Activated naive CD4-positive, alpha-beta T cell treated with anti-CD3 and anti-CD28 coated beads, Interleukin-2, amount 10 ng/mL, durations not matched to agents 7 days and 5 days (primary cell): ENCODE measurements at regions not wholly inside any gene's neighbourhood (a gene's known extent, or its start where the extent isn't known, plus 50 kb on each side); places are given as distances from the start of the nearest gene placed in this dataset.
A peak's percentile ranks its signal among the peaks of the same experiment; 100 is the strongest.
"Not testable (repeated sequence)": the region's sequence is repeated elsewhere in the genome, so short reads cannot be mapped to it uniquely, and the experiment has no call there.

ENCODE experiments used
- CTCF ChIA-PET: fragments of 350-600 bp; sonication (Branson Sonifier 250); formaldehyde crosslinking; loops from one replicate; lab custom pipeline; 2021; ENCODE audit warnings: antibody characterized with exemption; lab: Charles Lee
- DNase-seq: peaks from one replicate; pipeline ENCODE4 v3.0.0-alpha.2; 2020
- H3K27ac Mint-ChIP-seq: one replicate; pipeline ENCODE4 v1.8.0; 2021; ENCODE audit warnings: mild to moderate bottlenecking, moderate library complexity, mixed read lengths
- H3K27me3 Mint-ChIP-seq: one replicate; pipeline ENCODE4 v1.8.0; 2021; ENCODE audit warnings: mild to moderate bottlenecking, mixed read lengths
- H3K36me3 Mint-ChIP-seq: one replicate; pipeline ENCODE4 v1.8.0; 2021; ENCODE audit warnings: mixed read lengths
- H3K4me1 Mint-ChIP-seq: one replicate; pipeline ENCODE4 v1.8.0; 2021; ENCODE audit warnings: mixed read lengths
- H3K4me3 Mint-ChIP-seq: one replicate; pipeline ENCODE4 v1.8.0; 2021; ENCODE audit warnings: mild to moderate bottlenecking, moderate library complexity, mixed read lengths
- H3K9me3 Mint-ChIP-seq: one replicate; pipeline ENCODE4 v1.8.0; 2021; ENCODE audit warnings: mixed read lengths

DNA sequence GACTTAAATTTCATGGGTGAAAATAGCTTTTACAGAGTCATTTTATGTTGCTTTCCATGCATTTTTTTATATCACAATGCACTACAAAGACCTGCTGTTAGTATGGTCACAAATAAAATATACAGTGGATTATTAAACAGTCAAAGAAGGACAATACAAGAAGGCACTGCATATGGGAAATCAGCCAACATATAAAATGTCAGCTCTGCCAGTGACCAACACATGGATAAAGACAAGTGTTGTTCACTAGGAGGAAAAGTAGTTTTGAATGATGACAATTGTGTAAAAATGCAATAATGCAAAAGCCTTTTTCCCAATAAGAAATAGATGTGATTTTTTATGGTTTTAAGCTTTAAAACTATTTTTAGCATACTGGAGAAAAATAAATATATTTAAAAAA, 425.3 kb upstream of the CBLB start:
- DNase-seq: no peak
- H3K36me3 Mint-ChIP-seq: peaks cover 6% of the 10 kb centered on the region
- no peak overlapping the region for H3K4me3 Mint-ChIP-seq
- peaks cover 8% of the 10 kb centered on the region for H3K9me3 Mint-ChIP-seq
- CTCF ChIA-PET: no interaction called here
- no peak overlapping the region for H3K27ac Mint-ChIP-seq
- no peaks in the 10 kb centered on the region for H3K27me3 Mint-ChIP-seq
- peaks cover 12% of the 10 kb centered on the region for H3K4me1 Mint-ChIP-seq

DNA sequence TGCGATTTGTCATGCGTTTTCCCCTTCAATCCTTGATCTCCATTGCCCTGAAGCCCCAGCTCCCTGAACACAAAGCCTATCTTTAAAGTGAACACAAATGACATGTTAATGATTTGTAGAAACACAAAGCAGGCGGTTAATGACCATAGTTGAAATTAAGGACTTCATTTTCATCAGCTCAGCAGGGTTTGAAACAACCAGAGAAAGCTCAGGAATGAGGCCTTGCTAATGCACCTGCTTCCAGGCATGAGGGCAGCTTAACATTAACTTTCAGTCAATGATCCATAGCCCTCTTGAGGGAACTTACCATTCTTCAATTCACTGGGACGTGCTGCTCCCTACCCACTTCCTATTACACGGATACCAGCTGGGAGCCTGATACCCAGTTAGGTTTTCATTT, 427.2 kb upstream of the CBLB start:
- Mint-ChIP-seq H3K36me3 (peaks cover 4% of the 10 kb centered on the region), H3K4me1 (peaks cover 11% of the 10 kb centered on the region), H3K9me3 (peaks cover 6% of the 10 kb centered on the region), H3K27me3 (no peaks in the 10 kb centered on the region), H3K4me3 (no peak overlapping the region), H3K27ac (no peak overlapping the region)
- no peak for DNase-seq
- CTCF ChIA-PET: interaction anchor here (0.9 to 1.5 kb wide), 2 partner anchors 24 to 314 kb away, joined by 3 read pairs; no protein-coding TSS in a partner anchor

DNA sequence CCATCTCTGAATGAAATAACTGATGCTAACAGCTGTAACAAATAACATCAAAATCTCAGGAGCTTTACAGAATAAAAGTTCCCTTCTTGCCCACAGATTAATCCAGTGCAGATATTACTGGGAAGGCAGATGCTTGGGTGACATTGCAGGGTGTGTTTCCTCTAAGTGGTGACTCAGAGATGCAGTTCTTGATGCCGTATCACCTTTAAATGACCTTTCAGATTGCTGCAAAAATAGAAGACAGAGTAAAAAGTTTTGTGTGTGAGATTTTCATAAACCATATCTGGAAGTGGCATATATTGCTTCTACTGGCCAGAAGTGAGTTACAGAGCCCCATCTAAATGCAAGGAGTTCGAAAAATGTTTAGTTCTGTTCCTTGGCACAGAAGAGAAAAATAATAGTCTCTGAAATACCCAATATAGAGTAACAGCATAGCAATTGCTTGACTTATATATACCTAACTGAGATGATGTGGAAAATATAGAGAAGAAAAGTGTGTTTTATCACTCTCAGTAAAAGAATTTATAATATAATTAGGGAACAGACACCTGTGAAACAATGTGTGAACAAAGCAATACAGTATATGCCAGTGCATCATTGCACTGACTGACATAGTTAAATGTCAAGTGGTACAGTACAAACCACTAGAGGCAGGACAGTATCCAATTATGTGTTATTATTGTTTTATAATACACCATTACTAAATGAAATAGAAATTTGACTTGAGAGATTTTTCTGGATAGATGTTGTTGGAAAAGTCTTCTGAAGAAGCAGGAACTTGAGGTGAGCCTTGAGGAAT, 430.7 kb upstream of the CBLB start:
- H3K4me1 Mint-ChIP-seq: peaks cover 35% of the 10 kb centered on the region
- CTCF ChIA-PET: no interaction called here
- peaks cover 6% of the 10 kb centered on the region for H3K9me3 Mint-ChIP-seq
- H3K4me3 Mint-ChIP-seq: no peak overlapping the region
- H3K27me3 Mint-ChIP-seq: no peaks in the 10 kb centered on the region
- no peak overlapping the region for H3K27ac Mint-ChIP-seq
- peak; percentile 18 for DNase-seq
- peaks cover 4% of the 10 kb centered on the region for H3K36me3 Mint-ChIP-seq

DNA sequence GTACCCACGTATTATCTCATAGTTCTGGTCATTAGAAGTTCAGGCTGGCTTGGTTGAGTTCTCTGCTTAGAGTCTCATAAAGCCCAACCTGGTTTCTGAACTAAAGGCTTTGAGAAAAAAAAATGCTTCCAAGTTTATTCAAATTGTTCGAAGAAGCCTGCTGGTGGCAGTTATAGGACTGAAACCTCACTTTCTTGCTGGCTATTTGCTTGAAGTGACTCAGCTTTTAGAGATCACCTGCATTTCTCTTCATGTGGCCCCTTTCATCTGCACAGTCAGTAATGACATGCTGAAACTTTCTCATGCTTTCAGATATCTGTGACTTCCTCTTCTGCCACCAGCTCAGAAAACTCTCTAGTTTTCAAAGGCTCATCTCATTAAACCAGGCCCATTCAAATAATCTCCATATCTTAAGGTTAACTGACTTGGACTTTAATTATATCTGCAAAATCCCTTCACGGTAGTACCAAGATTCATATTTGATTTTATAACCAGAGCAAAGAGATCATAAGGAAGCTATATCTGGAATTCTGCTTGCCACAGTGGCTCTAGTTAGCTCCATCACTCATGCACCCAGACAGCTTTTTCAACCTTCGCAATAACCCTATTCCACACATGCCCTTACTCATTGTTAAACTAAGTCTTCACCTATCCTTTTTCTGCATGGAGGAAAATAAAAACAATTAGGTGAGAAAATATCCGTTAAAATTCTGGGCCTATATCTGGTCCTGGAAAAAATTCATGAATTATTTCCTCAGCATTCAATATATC, 433.8 kb upstream of the CBLB start:
- H3K9me3 Mint-ChIP-seq: peaks cover 8% of the 10 kb centered on the region
- peaks cover 35% of the 10 kb centered on the region for H3K4me1 Mint-ChIP-seq
- H3K27me3 Mint-ChIP-seq: no peaks in the 10 kb centered on the region
- H3K36me3 Mint-ChIP-seq: peaks cover 4% of the 10 kb centered on the region
- CTCF ChIA-PET: no interaction called here
- DNase-seq: peak; percentile 41
- H3K27ac Mint-ChIP-seq: no peak overlapping the region
- no peak overlapping the region for H3K4me3 Mint-ChIP-seq

DNA sequence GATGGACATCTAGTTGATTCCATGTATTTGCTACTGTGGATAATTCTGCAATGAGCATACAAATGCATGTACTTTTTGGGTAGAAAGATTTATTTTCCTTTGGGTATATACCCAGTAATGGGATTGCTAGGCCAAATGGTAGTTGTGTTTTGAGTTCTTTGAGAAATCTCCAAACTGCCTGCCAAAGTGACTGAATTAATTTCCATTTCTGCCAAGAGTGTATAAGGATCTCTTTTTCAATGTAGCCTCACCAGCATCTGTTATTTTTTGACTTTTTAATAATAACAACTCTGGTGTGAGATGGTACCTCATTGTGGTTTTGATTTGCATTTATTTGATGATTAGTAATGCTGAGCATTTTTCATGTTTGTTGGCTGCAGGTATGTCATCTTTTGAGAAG, 435.0 kb upstream of the CBLB start:
- CTCF ChIA-PET: no interaction called here

DNA sequence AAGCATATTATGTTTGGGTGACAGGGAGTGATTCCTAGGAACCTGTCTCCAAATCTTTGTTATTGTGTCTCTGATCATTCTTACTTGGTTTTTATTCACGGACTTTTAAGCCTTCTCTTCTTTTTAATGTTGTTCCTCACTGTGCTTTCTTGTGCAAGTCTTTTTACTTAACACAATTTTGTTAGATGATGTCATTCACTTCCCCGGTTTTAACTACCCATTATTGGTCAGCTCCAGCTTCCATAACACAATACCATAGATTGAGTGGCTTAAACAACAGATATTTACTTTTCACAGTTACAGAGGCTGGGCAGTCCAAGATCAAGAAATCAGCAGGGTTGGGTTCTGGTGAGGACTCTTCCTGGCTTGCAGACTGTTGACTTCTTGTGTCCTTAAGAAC, 436.3 kb upstream of the CBLB start:
- Mint-ChIP-seq H3K4me3 (no peak overlapping the region), H3K27ac (no peak overlapping the region), H3K27me3 (no peaks in the 10 kb centered on the region), H3K36me3 (no peaks in the 10 kb centered on the region), H3K9me3 (peaks cover 3% of the 10 kb centered on the region), H3K4me1 (peaks cover 24% of the 10 kb centered on the region)
- DNase-seq: no peak
- CTCF ChIA-PET: no interaction called here

More for the DNA sequence above, 435.0 kb upstream of the CBLB start:
- no peak overlapping the region for H3K4me3 Mint-ChIP-seq
- no peak for DNase-seq
- H3K4me1 Mint-ChIP-seq: peaks cover 33% of the 10 kb centered on the region
- H3K27ac Mint-ChIP-seq: no peak overlapping the region
- H3K27me3 Mint-ChIP-seq: no peaks in the 10 kb centered on the region
- peaks cover 2% of the 10 kb centered on the region for H3K36me3 Mint-ChIP-seq
- peaks cover 3% of the 10 kb centered on the region for H3K9me3 Mint-ChIP-seq

DNA sequence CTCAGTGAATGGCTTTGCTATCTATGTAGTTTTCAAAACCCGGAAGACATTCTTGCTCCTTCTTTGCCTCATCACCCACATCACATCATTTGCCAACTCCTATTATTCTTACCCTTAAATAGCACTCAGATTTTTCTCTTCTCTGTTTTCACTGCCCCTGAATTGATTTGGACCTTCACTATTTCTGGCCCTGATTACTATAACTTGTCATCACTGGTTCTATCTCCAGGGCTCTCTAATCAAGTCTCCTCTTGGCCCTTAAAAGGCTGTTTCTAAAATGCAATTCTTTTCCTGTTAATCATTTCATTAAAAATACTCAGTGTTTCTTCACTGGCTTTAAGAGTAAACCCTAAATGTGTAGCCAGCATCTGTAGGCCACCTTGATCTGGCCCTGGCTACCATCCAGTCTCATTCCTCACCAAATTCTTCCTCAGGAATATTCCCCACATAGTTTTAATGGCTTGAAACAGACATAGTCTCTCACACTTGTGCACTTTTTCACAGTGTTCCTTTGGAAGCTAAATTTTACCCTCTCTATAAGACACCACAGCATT, 437.1 kb upstream of the CBLB start:
- no peaks in the 10 kb centered on the region for H3K27me3 Mint-ChIP-seq
- DNase-seq: no peak
- no peak overlapping the region for H3K4me3 Mint-ChIP-seq
- CTCF ChIA-PET: no interaction called here
- peaks cover 24% of the 10 kb centered on the region for H3K4me1 Mint-ChIP-seq
- no peaks in the 10 kb centered on the region for H3K36me3 Mint-ChIP-seq
- no peak overlapping the region for H3K27ac Mint-ChIP-seq
- peaks cover 3% of the 10 kb centered on the region for H3K9me3 Mint-ChIP-seq

DNA sequence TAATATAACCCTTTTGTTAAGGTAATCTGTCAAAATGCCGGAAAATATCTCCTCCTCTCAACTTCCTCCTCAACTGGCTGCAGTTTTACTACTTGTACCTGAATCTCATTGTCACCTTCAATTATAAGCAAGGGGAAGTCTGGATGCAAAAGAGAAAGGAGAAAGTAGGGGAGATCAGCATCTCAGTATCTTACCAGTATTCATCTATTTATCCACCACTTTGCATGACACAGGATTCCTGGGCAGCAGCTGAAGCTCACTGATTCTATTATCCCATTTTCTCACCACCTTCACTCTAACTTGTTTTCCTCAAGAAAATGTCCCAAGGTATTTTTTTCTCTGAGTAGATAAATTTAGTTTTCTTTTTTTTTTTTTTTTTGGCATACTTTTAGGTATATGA, 440.5 kb upstream of the CBLB start:
- H3K4me1 Mint-ChIP-seq: no peaks in the 10 kb centered on the region
- CTCF ChIA-PET: no interaction called here
- H3K36me3 Mint-ChIP-seq: no peaks in the 10 kb centered on the region
- DNase-seq: no peak
- H3K9me3 Mint-ChIP-seq: peaks cover 3% of the 10 kb centered on the region
- no peaks in the 10 kb centered on the region for H3K27me3 Mint-ChIP-seq
- no peak overlapping the region for H3K27ac Mint-ChIP-seq
- no peak overlapping the region for H3K4me3 Mint-ChIP-seq

DNA sequence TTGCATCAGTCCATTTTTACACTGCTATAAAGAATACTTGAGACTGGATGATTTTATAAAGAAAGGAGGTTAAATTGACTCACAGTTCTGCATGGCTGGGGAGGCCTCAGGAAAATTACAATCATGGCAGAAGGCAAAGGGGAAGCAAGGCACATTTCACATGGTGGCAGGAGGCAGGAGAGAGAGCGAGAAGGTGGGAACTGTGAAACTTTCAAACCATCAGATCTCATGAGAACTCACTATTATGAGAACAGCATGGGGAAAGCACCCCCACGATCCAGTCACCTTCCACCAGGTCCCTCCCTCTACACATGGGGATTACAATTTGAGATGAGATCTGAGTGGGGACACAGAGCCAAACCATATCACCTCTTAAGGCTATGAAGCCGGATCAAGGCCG, 441.0 kb upstream of the CBLB start:
- H3K27ac Mint-ChIP-seq, H3K9me3 Mint-ChIP-seq, CTCF ChIA-PET, H3K4me3 Mint-ChIP-seq, H3K27me3 Mint-ChIP-seq, DNase-seq, H3K4me1 Mint-ChIP-seq, H3K36me3 Mint-ChIP-seq: not testable (repeated sequence)

DNA sequence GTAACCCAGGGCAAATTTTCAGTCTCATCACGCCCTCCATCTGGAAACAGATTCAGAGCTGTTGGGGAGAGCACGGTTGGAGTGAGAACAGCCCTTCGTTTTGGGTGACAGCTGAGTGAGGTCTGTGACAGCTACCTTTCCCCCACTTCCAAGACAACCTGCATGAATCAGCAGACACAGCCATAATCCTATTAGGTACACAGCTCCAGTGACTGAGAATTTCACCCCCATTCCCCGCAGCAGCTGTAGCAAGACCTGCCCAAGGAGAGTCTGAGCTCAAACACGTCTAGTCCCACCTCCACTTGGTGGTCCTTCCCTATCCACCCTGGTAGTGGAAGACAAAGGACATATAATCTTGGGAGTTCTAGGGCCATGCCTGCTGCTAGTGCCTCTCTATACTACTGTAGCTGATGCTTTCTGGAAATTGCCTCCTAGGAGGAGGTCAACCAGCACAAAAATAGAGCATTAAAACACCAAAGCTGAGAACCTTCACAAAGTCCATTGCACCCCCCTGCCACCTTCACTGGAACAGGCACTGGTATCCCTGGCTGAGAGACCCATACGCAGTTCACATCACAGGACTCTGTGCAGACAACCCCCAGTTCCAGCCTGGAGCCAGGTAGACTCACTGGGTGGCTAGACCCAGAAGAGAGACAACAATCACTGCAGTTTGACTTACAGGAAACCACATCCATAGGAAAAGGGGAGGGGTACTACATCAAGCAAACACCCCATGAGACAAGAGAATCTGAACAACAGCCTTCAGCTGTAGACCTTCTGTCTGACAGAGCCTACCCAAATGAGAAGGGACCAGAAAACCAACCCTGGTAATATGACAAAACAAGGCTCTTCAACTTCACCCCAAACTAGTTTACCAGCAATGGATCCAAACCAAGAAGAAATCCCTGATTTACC, 448.6 kb upstream of the CBLB start:
- no peak for DNase-seq
- CTCF ChIA-PET: no interaction called here
- no peak overlapping the region for H3K4me3 Mint-ChIP-seq
- H3K27me3 Mint-ChIP-seq: peaks cover 6% of the 10 kb centered on the region
- peaks cover 21% of the 10 kb centered on the region for H3K4me1 Mint-ChIP-seq
- peaks cover 19% of the 10 kb centered on the region for H3K9me3 Mint-ChIP-seq
- H3K27ac Mint-ChIP-seq: peak overlapping the region; percentile 49
- peaks cover 15% of the 10 kb centered on the region for H3K36me3 Mint-ChIP-seq

DNA sequence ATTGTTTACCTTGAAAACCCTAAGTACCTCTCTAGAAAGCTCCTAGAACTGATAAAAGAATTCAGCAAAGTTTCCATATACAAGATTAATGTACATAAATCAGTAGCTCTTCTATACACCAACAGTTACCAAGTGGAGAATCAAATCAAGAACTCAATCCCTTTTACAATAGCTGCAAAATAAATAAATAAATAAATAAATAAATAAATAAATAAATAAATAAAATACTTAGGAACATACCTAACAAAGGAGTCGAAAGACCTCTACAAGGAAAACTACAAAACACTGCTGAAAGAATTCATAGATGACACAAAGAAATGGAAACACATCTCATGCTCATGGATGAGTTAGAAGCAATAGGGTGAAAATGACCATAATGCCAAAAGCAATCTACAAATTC, 452.6 kb upstream of the CBLB start:
- H3K4me1 Mint-ChIP-seq: peaks cover 24% of the 10 kb centered on the region
- H3K36me3 Mint-ChIP-seq: peaks cover 21% of the 10 kb centered on the region
- H3K27ac Mint-ChIP-seq, H3K27me3 Mint-ChIP-seq, CTCF ChIA-PET, H3K4me3 Mint-ChIP-seq, DNase-seq: not testable (repeated sequence)
- peaks cover 40% of the 10 kb centered on the region for H3K9me3 Mint-ChIP-seq

DNA sequence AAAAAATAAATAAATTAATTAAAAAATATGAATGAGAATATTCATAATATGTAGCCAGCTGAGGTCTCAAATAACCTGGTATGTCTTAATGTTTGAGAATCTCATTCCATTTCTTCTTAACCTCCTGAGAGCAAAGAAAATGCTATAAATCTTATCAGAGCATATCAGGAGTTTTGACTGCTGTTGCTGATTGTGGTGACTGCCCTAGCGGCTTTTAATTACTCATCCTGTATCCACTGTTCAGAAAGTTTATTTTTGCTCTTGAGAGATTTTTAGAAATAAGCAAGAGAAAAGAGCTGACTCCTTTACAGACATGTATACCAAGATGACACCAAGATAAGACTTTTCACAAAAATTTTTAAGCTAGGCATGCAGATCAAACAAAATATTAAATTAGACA, 454.8 kb upstream of the CBLB start:
- CTCF ChIA-PET: no interaction called here
- Mint-ChIP-seq H3K9me3 (peaks cover 39% of the 10 kb centered on the region), H3K36me3 (peaks cover 15% of the 10 kb centered on the region), H3K4me1 (peaks cover 23% of the 10 kb centered on the region), H3K27me3 (no peaks in the 10 kb centered on the region), H3K27ac (no peak overlapping the region), H3K4me3 (no peak overlapping the region)
- DNase-seq: no peak

DNA sequence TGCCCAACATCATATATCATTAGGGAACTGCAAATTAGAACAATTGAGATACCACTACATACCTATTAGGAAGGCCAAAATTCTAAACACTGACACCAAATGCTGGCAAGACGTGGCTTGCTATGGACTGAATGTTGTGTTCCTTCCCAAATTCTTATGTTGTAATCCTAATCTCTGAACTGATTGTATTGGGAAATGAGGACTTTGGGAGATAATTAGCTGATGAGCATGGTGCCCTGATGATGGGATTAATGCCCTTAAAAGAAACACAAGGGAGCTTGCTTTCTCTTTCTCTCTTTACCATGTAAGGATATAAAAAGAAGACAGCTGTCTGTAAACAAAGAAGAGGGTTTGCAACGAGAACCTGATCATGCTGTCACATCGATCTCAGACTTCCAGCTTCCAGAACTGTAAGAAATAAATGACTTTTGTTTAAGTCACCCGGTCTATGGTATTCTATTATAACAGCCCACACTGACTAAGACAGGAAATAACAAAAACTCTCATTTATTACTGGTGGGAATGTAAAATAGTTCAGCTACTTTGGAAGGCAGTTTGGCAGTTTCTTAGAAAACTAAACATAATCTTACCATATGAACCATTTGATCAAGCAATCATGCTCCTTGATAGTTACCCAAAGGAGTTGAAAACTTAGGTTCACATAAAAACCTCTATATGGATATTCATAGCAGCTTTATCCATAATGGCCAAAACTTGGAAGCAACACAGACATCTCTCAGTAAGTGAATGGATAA, 458.3 kb upstream of the CBLB start:
- Mint-ChIP-seq H3K27ac (peak overlapping the region; percentile 59), H3K4me3 (no peak overlapping the region), H3K36me3 (peaks cover 11% of the 10 kb centered on the region), H3K9me3 (peaks cover 26% of the 10 kb centered on the region), H3K4me1 (peaks cover 18% of the 10 kb centered on the region), H3K27me3 (no peaks in the 10 kb centered on the region)
- no peak for DNase-seq
- CTCF ChIA-PET: no interaction called here
